ENCODE measurements at regions not wholly inside any gene's neighbourhood (a gene's known extent, or its start where the extent isn't known, plus 50 kb on each side); places are given as distances from the start of the nearest gene placed in this dataset.

DNA sequence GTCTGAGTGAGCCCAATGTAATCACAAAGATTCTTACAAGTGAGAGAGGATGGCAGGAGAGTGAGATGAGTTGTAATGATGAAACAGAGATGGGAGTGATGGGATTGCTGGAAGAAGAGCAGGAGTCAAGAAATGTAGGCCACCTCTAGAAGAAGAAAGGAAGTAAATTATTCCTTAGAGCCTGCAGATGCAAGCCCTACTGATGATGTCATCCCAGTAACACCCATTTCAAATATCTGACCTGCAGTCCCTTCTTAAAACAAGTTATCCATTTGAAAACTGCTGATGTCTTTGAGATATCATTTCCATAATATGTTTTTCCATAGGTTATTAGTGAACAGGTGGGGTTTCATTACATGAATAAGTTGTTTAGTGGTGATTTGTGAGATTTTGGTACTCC, 888.0 kb upstream of the SLC39A10 start:
- TF ChIP-seq CTCF (IDR thresholded peaks at IDR 0.05): no peak
- no peak for TF ChIP-seq POLR2A (IDR thresholded peaks at IDR 0.05)
- no peak for TF ChIP-seq EP300 (IDR thresholded peaks at IDR 0.05)

Measured in sigmoid colon (tissue), 4 donors.